ENCODE measurements at regions not wholly inside any gene's neighbourhood (a gene's known extent, or its start where the extent isn't known, plus 50 kb on each side); places are given as distances from the start of the nearest gene placed in this dataset.

GRCh38 chr1:238129677-238130076, 239.0 kb upstream of the ZP4 start:
- Histone ChIP-seq H3K36me3 (ENCODE audit: insufficient read depth, low read length) (no peaks in the 10 kb centered on the region), H3K4me1 (ENCODE audit: control insufficient read depth, insufficient read depth, low read length) (no peaks in the 10 kb centered on the region), H3K9ac (ENCODE audit: low read depth, low read length) (no peak overlapping the region), H3K27me3 (ENCODE audit: control insufficient read depth, insufficient read depth, low read length) (no peaks in the 10 kb centered on the region), H3K4me2 (ENCODE audit: low read length) (no peak overlapping the region), H3K4me3 (ENCODE audit: low read length) (no peak overlapping the region), H3K9me3 (replicated peaks; ENCODE audit: low read length) (peaks cover 5% of the 10 kb centered on the region)

- no peaks in the 10 kb centered on the region for H3K4me1 ChIP-seq (ENCODE audit: control insufficient read depth, insufficient read depth, low read length)
- H3K36me3 ChIP-seq (ENCODE audit: insufficient read depth, low read length), result no peaks in the 10 kb centered on the region
- H3K27me3 ChIP-seq (ENCODE audit: control insufficient read depth, insufficient read depth, low read length), result no peaks in the 10 kb centered on the region
- no peak overlapping the region for H3K4me3 ChIP-seq (ENCODE audit: low read length)
- no peak overlapping the region for H3K4me2 ChIP-seq (ENCODE audit: low read length)
- H3K9ac ChIP-seq (ENCODE audit: low read depth, low read length), result no peak overlapping the region
- H3K9me3 ChIP-seq (replicated peaks; ENCODE audit: low read length), result no peaks in the 10 kb centered on the region
Measured at GRCh38 chr1:238123201-238123600, 232.5 kb upstream of the ZP4 start.

- no peak overlapping the region for H3K9ac ChIP-seq (ENCODE audit: low read depth, low read length)
- no peaks in the 10 kb centered on the region for H3K36me3 ChIP-seq (ENCODE audit: insufficient read depth, low read length)
- H3K4me1 ChIP-seq (ENCODE audit: control insufficient read depth, insufficient read depth, low read length), result no peaks in the 10 kb centered on the region
- no peak overlapping the region for H3K4me2 ChIP-seq (ENCODE audit: low read length)
- no peak overlapping the region for H3K4me3 ChIP-seq (ENCODE audit: low read length)
- H3K9me3 ChIP-seq (replicated peaks; ENCODE audit: low read length), result no peaks in the 10 kb centered on the region
- no peaks in the 10 kb centered on the region for H3K27me3 ChIP-seq (ENCODE audit: control insufficient read depth, insufficient read depth, low read length)
Measured at GRCh38 chr1:238119861-238120260, 229.1 kb upstream of the ZP4 start.

GRCh38 chr1:238119060-238119459, 228.3 kb upstream of the ZP4 start:
- H3K9me3 ChIP-seq (replicated peaks; ENCODE audit: low read length), result no peaks in the 10 kb centered on the region
- no peaks in the 10 kb centered on the region for H3K36me3 ChIP-seq (ENCODE audit: insufficient read depth, low read length)
- H3K4me2 ChIP-seq (ENCODE audit: low read length), result no peak overlapping the region
- no peak overlapping the region for H3K4me3 ChIP-seq (ENCODE audit: low read length)
- H3K27me3 ChIP-seq (ENCODE audit: control insufficient read depth, insufficient read depth, low read length), result no peaks in the 10 kb centered on the region
- H3K9ac ChIP-seq (ENCODE audit: low read depth, low read length), result no peak overlapping the region
- no peaks in the 10 kb centered on the region for H3K4me1 ChIP-seq (ENCODE audit: control insufficient read depth, insufficient read depth, low read length)

GRCh38 chr1:238115852-238116251, 225.1 kb upstream of the ZP4 start:
- Histone ChIP-seq H3K27me3 (ENCODE audit: control insufficient read depth, insufficient read depth, low read length) (no peaks in the 10 kb centered on the region), H3K4me3 (ENCODE audit: low read length) (no peak overlapping the region), H3K4me2 (ENCODE audit: low read length) (no peak overlapping the region), H3K4me1 (ENCODE audit: control insufficient read depth, insufficient read depth, low read length) (no peaks in the 10 kb centered on the region), H3K9ac (ENCODE audit: low read depth, low read length) (no peak overlapping the region), H3K36me3 (ENCODE audit: insufficient read depth, low read length) (no peaks in the 10 kb centered on the region), H3K9me3 (replicated peaks; ENCODE audit: low read length) (no peaks in the 10 kb centered on the region)

- no peak overlapping the region for H3K9ac ChIP-seq (ENCODE audit: low read depth, low read length)
- no peaks in the 10 kb centered on the region for H3K4me1 ChIP-seq (ENCODE audit: control insufficient read depth, insufficient read depth, low read length)
- H3K4me2 ChIP-seq (ENCODE audit: low read length), result no peak overlapping the region
- no peaks in the 10 kb centered on the region for H3K27me3 ChIP-seq (ENCODE audit: control insufficient read depth, insufficient read depth, low read length)
- no peaks in the 10 kb centered on the region for H3K9me3 ChIP-seq (replicated peaks; ENCODE audit: low read length)
- H3K4me3 ChIP-seq (ENCODE audit: low read length), result no peak overlapping the region
- no peaks in the 10 kb centered on the region for H3K36me3 ChIP-seq (ENCODE audit: insufficient read depth, low read length)
Measured at GRCh38 chr1:238112952-238113621, 222.4 kb upstream of the ZP4 start.

GRCh38 chr1:238111516-238111915, 220.8 kb upstream of the ZP4 start:
- Histone ChIP-seq H3K9ac (ENCODE audit: low read depth, low read length) (no peak overlapping the region), H3K4me1 (ENCODE audit: control insufficient read depth, insufficient read depth, low read length) (no peaks in the 10 kb centered on the region), H3K36me3 (ENCODE audit: insufficient read depth, low read length) (no peaks in the 10 kb centered on the region), H3K4me3 (ENCODE audit: low read length) (no peak overlapping the region), H3K9me3 (replicated peaks; ENCODE audit: low read length) (no peaks in the 10 kb centered on the region), H3K27me3 (ENCODE audit: control insufficient read depth, insufficient read depth, low read length) (no peaks in the 10 kb centered on the region), H3K4me2 (ENCODE audit: low read length) (no peak overlapping the region)

GRCh38 chr1:238111081-238111480, 220.4 kb upstream of the ZP4 start:
- no peaks in the 10 kb centered on the region for H3K36me3 ChIP-seq (ENCODE audit: insufficient read depth, low read length)
- H3K4me3 ChIP-seq (ENCODE audit: low read length), result no peak overlapping the region
- no peak overlapping the region for H3K4me2 ChIP-seq (ENCODE audit: low read length)
- no peak overlapping the region for H3K9ac ChIP-seq (ENCODE audit: low read depth, low read length)
- H3K9me3 ChIP-seq (replicated peaks; ENCODE audit: low read length), result no peaks in the 10 kb centered on the region
- H3K4me1 ChIP-seq (ENCODE audit: control insufficient read depth, insufficient read depth, low read length), result no peaks in the 10 kb centered on the region
- H3K27me3 ChIP-seq (ENCODE audit: control insufficient read depth, insufficient read depth, low read length), result no peaks in the 10 kb centered on the region

- H3K27me3 ChIP-seq (ENCODE audit: control insufficient read depth, insufficient read depth, low read length), result no peaks in the 10 kb centered on the region
- H3K4me3 ChIP-seq (ENCODE audit: low read length), result no peak overlapping the region
- H3K4me1 ChIP-seq (ENCODE audit: control insufficient read depth, insufficient read depth, low read length), result no peaks in the 10 kb centered on the region
- H3K36me3 ChIP-seq (ENCODE audit: insufficient read depth, low read length), result no peaks in the 10 kb centered on the region
- H3K4me2 ChIP-seq (ENCODE audit: low read length), result no peak overlapping the region
- H3K9me3 ChIP-seq (replicated peaks; ENCODE audit: low read length), result no peaks in the 10 kb centered on the region
- H3K9ac ChIP-seq (ENCODE audit: low read depth, low read length), result no peak overlapping the region
Measured at GRCh38 chr1:238108417-238108816, 217.7 kb upstream of the ZP4 start.

GRCh38 chr1:238107322-238107721, 216.6 kb upstream of the ZP4 start:
- Histone ChIP-seq H3K9ac (ENCODE audit: low read depth, low read length) (no peak overlapping the region), H3K4me1 (ENCODE audit: control insufficient read depth, insufficient read depth, low read length) (no peaks in the 10 kb centered on the region), H3K4me3 (ENCODE audit: low read length) (no peak overlapping the region), H3K4me2 (ENCODE audit: low read length) (no peak overlapping the region), H3K36me3 (ENCODE audit: insufficient read depth, low read length) (no peaks in the 10 kb centered on the region), H3K27me3 (ENCODE audit: control insufficient read depth, insufficient read depth, low read length) (no peaks in the 10 kb centered on the region), H3K9me3 (replicated peaks; ENCODE audit: low read length) (no peaks in the 10 kb centered on the region)

- Histone ChIP-seq H3K9me3 (replicated peaks; ENCODE audit: low read length) (no peaks in the 10 kb centered on the region), H3K4me1 (ENCODE audit: control insufficient read depth, insufficient read depth, low read length) (no peaks in the 10 kb centered on the region), H3K4me2 (ENCODE audit: low read length) (no peak overlapping the region), H3K4me3 (ENCODE audit: low read length) (no peak overlapping the region), H3K27me3 (ENCODE audit: control insufficient read depth, insufficient read depth, low read length) (no peaks in the 10 kb centered on the region), H3K36me3 (ENCODE audit: insufficient read depth, low read length) (no peaks in the 10 kb centered on the region), H3K9ac (ENCODE audit: low read depth, low read length) (no peak overlapping the region)
Measured at GRCh38 chr1:238104752-238105151, 214.0 kb upstream of the ZP4 start.

- no peaks in the 10 kb centered on the region for H3K9me3 ChIP-seq (replicated peaks; ENCODE audit: low read length)
Measured at GRCh38 chr1:238101923-238102322, 211.2 kb upstream of the ZP4 start.

More at GRCh38 chr1:238101923-238102322, 211.2 kb upstream of the ZP4 start:
- H3K9ac ChIP-seq (ENCODE audit: low read depth, low read length), result no peak overlapping the region
- no peak overlapping the region for H3K4me2 ChIP-seq (ENCODE audit: low read length)
- no peaks in the 10 kb centered on the region for H3K36me3 ChIP-seq (ENCODE audit: insufficient read depth, low read length)
- H3K27me3 ChIP-seq (ENCODE audit: control insufficient read depth, insufficient read depth, low read length), result no peaks in the 10 kb centered on the region
- H3K4me3 ChIP-seq (ENCODE audit: low read length), result no peak overlapping the region
- no peaks in the 10 kb centered on the region for H3K4me1 ChIP-seq (ENCODE audit: control insufficient read depth, insufficient read depth, low read length)
